WTC11 (cell line): ENCODE measurements at regions not wholly inside any gene's neighbourhood (a gene's known extent, or its start where the extent isn't known, plus 50 kb on each side); places are given as distances from the start of the nearest gene placed in this dataset.

Experiments
- KAT7 ChIP-seq: sonication (generic); formaldehyde crosslinking; IDR thresholded peaks from 2 replicates; pipeline ENCODE4 v1.8.1; 2023; ENCODE audit warnings: missing genetic modification reagents, mild to moderate bottlenecking, borderline replicate concordance
- ZNF671 ChIP-seq: fragments of 250-450 bp; sonication (Bioruptor Pico); IDR thresholded peaks from 2 replicates; pipeline ENCODE4 v1.8.0; 2021; ENCODE audit warnings: mild to moderate bottlenecking
- TF ChIP-seq, protein P1 (sequence below): sonication (generic); formaldehyde crosslinking; IDR thresholded peaks from 2 replicates; pipeline ENCODE4 v1.8.0; 2023; ENCODE audit warnings: missing genetic modification reagents

DNA sequence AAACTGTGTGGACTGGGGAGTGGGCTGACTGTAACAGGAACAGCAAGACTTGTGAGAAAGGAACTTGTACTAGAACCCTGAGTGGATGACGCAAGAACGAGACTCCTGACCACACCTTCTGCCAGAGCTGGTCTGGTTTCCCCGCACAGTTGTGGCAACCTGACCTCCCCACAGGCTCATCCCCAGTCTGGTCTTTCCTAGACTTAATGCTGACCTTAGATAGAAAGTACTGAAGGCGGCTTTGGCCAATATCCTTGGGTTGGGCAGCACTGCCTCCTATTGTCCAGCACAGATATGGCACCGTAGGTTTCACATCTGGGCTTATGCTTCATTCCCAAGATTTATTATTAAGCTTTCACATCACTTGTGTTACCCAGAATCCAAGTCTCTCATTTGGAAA is 137.8 kb upstream of the FRG1 start:
- TF ChIP-seq ZNF671 (CRISPR knock-in tag) (no peak), KAT7 (no peak)
- TF ChIP-seq, protein P1, sequence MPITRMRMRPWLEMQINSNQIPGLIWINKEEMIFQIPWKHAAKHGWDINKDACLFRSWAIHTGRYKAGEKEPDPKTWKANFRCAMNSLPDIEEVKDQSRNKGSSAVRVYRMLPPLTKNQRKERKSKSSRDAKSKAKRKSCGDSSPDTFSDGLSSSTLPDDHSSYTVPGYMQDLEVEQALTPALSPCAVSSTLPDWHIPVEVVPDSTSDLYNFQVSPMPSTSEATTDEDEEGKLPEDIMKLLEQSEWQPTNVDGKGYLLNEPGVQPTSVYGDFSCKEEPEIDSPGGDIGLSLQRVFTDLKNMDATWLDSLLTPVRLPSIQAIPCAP (CRISPR knock-in tag): no peak
